Activated B cell treated with CpG ODN at 0.5 μM for 24 hours (primary cell): ENCODE measurements at regions not wholly inside any gene's neighbourhood (a gene's known extent, or its start where the extent isn't known, plus 50 kb on each side); places are given as distances from the start of the nearest gene placed in this dataset.

ENCODE experiments used
- ATAC-seq: fragments of 200-7000 bp; cut with Tn5 transposase; one replicate; pipeline ENCODE4 v1.10.0; 2021; ENCODE audit warnings: low read depth, mild to moderate bottlenecking, moderate library complexity
- CTCF ChIA-PET: fragments of 350-600 bp; sonication (Branson Sonifier 250); formaldehyde crosslinking; loops from one replicate; lab custom pipeline; 2021; ENCODE audit warnings: antibody characterized with exemption; lab: Charles Lee
- POLR2A ChIA-PET: fragments of 350-600 bp; sonication (Branson Sonifier 250); formaldehyde crosslinking; loops from one replicate; lab custom pipeline; 2021; ENCODE audit warnings: antibody characterized with exemption; lab: Charles Lee
- DNase-seq: peaks from one replicate; pipeline ENCODE4 v3.0.0; 2022
- H3K27ac Mint-ChIP-seq: one replicate; pipeline ENCODE4 v1.8.0; 2020; ENCODE audit warnings: mixed read lengths
- H3K27me3 Mint-ChIP-seq: one replicate; pipeline ENCODE4 v1.8.0; 2021; ENCODE audit warnings: mixed read lengths
- H3K36me3 Mint-ChIP-seq: one replicate; pipeline ENCODE4 v1.8.0; 2021; ENCODE audit warnings: low read depth, mixed read lengths
- H3K4me1 Mint-ChIP-seq: one replicate; pipeline ENCODE4 v1.8.0; 2021; ENCODE audit warnings: mixed read lengths
- H3K4me3 Mint-ChIP-seq: one replicate; pipeline ENCODE4 v1.8.0; 2020; ENCODE audit warnings: mild to moderate bottlenecking, mixed read lengths
- H3K9me3 Mint-ChIP-seq: one replicate; pipeline ENCODE4 v1.8.0; 2020; ENCODE audit warnings: mixed read lengths
- CTCF ChIP-seq: fragments of 200-600 bp; IDR thresholded peaks from one replicate; pipeline ENCODE4 v1.8.0; 2022; ENCODE audit warnings: antibody characterized with exemption, mild to moderate bottlenecking
- intact Hi-C: fragments of 100-400 bp; cut with micrococcal nuclease; formaldehyde crosslinking; loops from one replicate; pipeline ENCODE4 v1.15.1; 2024

DNA sequence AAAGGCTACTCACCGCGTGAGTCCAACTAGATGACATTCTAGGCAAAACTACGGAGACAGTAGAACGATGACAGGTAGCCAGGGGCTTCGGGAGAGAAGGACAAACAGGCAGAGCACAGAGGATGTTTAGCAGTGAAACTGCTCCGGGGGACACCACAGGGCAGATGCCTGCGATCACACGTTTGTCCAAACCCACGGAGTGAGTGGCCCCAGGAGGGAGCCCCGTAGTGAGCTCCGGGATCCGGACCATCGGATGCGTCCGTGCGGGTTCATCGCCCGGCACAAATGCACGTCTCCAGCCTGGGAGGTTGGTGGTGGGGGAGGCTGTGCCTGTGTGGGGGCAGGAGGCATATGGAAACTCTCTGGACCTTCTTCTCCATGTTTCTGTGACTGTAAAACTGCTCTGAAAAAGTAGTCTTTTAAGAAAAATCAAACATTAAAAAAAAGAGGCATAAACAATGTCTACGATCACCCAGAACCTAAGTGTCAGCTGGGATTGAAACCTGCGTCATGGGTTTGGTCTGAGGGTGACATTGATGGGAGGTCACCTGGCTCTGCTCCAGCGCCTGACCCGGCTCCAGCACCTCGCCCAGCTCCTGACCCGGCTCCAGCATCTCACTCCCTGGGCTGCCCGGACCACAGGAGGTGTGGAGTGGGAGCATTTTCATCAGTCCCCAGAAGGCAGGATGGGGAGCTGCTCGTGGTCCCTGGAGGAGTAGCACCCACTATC is 83.0 kb upstream of the CTDP1 start:
- Mint-ChIP-seq H3K27me3 (peaks cover 4% of the 10 kb centered on the region), H3K4me1 (no peaks in the 10 kb centered on the region), H3K27ac (no peak overlapping the region), H3K9me3 (peaks cover 8% of the 10 kb centered on the region), H3K4me3 (no peak overlapping the region), H3K36me3 (no peaks in the 10 kb centered on the region)
- POLR2A ChIA-PET, result no interaction called here
- ATAC-seq, result no peak
- TF ChIP-seq CTCF, result no peak
- CTCF ChIA-PET, result no interaction called here
- no peak for DNase-seq
- intact Hi-C loops, result no loop called here

GRCh38 chr18:79597176-79597830 is 82.3 kb upstream of the CTDP1 start:
- ATAC-seq (no peak), DNase-seq (no peak)
- no peak overlapping the region for H3K27ac Mint-ChIP-seq
- peaks cover 4% of the 10 kb centered on the region for H3K27me3 Mint-ChIP-seq
- no peaks in the 10 kb centered on the region for H3K36me3 Mint-ChIP-seq
- no peak for TF ChIP-seq CTCF
- POLR2A ChIA-PET, result no interaction called here
- no peak overlapping the region for H3K4me3 Mint-ChIP-seq
- H3K9me3 Mint-ChIP-seq, result peaks cover 8% of the 10 kb centered on the region
- H3K4me1 Mint-ChIP-seq, result no peaks in the 10 kb centered on the region
- intact Hi-C loops, result no loop called here
- CTCF ChIA-PET, result no interaction called here

DNA sequence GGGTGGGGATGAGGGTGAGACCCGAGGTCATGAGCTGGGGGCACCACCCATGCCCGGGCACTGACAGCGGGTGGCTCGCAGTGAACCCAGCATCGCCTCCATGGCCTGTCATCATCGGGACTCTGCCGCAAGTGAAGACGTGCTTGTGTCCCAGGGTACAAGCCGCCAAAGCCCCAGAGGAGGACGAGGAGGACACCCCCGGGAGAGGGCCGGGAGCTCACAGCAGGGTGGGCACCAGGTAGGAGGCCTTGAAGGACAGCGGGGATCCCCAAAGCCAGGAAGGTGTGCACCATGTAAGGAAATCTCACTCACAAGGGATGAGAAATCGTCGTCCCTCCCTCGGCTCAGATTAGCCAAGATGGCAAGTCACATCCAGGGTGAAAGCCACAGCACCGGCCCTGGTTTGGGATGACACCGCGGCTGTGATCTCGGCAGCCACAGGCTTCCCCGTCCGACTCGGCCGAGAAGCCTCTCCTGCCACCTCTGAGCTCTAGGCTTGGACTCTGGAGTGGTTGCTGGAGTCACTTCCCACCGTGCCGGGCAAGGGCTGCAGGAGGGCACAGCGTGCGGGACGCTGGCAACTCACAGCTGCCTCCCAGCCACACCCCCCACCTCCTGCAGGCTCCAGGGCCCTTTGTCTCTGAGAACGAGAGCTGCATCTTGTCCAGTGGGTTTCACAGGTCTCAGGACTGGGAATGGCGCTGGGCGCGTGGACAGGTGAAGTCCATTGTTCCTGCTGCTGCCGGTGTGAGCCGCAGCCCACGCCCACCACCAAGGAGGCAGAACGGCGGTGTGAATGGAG is 81.6 kb upstream of the CTDP1 start:
- DNase-seq (no peak), ATAC-seq (no peak)
- Mint-ChIP-seq H3K36me3 (no peaks in the 10 kb centered on the region), H3K27me3 (peaks cover 4% of the 10 kb centered on the region), H3K9me3 (peaks cover 4% of the 10 kb centered on the region), H3K4me3 (no peak overlapping the region), H3K27ac (no peak overlapping the region), H3K4me1 (no peaks in the 10 kb centered on the region)
- CTCF ChIA-PET, result no interaction called here
- intact Hi-C loops, result no loop called here
- POLR2A ChIA-PET, result no interaction called here
- TF ChIP-seq CTCF, result no peak

- no peaks in the 10 kb centered on the region for H3K4me1 Mint-ChIP-seq
- H3K4me3 Mint-ChIP-seq, result no peak overlapping the region
- no peak for TF ChIP-seq CTCF
- CTCF ChIA-PET, result no interaction called here
- DNase-seq (no peak), ATAC-seq (no peak)
- no peak overlapping the region for H3K27ac Mint-ChIP-seq
- H3K9me3 Mint-ChIP-seq, result no peaks in the 10 kb centered on the region
- intact Hi-C loops, result no loop called here
- POLR2A ChIA-PET, result no interaction called here
- peaks cover 4% of the 10 kb centered on the region for H3K27me3 Mint-ChIP-seq
- no peaks in the 10 kb centered on the region for H3K36me3 Mint-ChIP-seq
These were observed 80.9 kb upstream of the CTDP1 start for GRCh38 chr18:79598633-79599175.

GRCh38 chr18:79599441-79599931 is 80.1 kb upstream of the CTDP1 start:
- H3K9me3 Mint-ChIP-seq, result no peaks in the 10 kb centered on the region
- ChIA-PET CTCF (no interaction called here), POLR2A (no interaction called here)
- DNase-seq (no peak), ATAC-seq (no peak)
- H3K4me1 Mint-ChIP-seq, result no peaks in the 10 kb centered on the region
- H3K36me3 Mint-ChIP-seq, result no peaks in the 10 kb centered on the region
- no peak for TF ChIP-seq CTCF
- peaks cover 4% of the 10 kb centered on the region for H3K27me3 Mint-ChIP-seq
- intact Hi-C loops, result no loop called here
- H3K27ac Mint-ChIP-seq, result no peak overlapping the region
- H3K4me3 Mint-ChIP-seq, result no peak overlapping the region
